GM11168 (cell line): ENCODE measurements at regions not wholly inside any gene's neighbourhood (a gene's known extent, or its start where the extent isn't known, plus 50 kb on each side); places are given as distances from the start of the nearest gene placed in this dataset.
"Not testable (repeated sequence)": the region's sequence is repeated elsewhere in the genome, so short reads cannot be mapped to it uniquely, and the experiment has no call there.

ENCODE experiments used
- in situ Hi-C: fragments of 300-500 bp; cut with MboI; formaldehyde crosslinking; loops from one replicate; pipeline ENCODE4 v1.12.0; 2022; ENCODE audit warnings: low sequenced_read_pairs; ENCODE audit not compliant: unreplicated experiment

- in situ Hi-C loops = no loop called here
Measured at GRCh38 chr22:22754961-22755777, 110.8 kb downstream of the GGTLC2 start.

GRCh38 chr22:22755778-22756100 is 111.3 kb downstream of the GGTLC2 start:
- in situ Hi-C loops = no loop called here

GRCh38 chr22:22756109-22756508 is 111.7 kb downstream of the GGTLC2 start:
- in situ Hi-C loops = no loop called here

DNA sequence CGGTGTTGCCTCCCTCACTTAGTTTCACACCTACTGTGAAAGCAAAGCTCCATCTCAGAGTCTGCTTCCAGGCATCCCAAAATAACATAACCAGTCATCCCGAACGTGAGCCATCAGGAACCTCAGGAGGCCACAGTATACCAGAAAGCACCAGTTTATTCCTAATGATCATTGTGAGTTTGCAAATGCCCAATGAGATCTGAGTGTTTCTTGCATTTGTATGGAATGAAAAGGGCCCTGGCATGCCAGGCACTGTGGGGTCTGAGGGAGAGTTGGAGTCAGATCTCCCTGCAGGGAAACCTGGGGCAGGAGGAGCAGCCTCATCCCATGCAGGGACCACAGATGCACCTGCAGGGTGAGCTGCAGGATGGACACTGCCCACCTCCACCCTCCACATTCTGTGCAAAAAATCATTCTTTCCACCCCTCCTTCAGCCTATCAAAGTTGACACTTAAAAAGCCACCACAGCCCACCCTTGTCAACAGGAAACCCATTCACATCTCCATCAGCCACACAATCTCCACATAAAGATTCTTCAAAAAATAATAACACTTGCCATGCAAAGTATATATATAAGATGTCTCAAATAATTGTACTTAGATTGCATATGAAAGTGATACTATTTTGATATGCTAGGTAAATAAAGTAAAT is 112.3 kb downstream of the GGTLC2 start:
- in situ Hi-C loops = not testable (repeated sequence)

GRCh38 chr22:22758101-22758807 is 113.8 kb downstream of the GGTLC2 start:
- in situ Hi-C loops = not testable (repeated sequence)

GRCh38 chr22:22759371-22759770 is 115.0 kb downstream of the GGTLC2 start:
- in situ Hi-C loops = no loop called here

DNA sequence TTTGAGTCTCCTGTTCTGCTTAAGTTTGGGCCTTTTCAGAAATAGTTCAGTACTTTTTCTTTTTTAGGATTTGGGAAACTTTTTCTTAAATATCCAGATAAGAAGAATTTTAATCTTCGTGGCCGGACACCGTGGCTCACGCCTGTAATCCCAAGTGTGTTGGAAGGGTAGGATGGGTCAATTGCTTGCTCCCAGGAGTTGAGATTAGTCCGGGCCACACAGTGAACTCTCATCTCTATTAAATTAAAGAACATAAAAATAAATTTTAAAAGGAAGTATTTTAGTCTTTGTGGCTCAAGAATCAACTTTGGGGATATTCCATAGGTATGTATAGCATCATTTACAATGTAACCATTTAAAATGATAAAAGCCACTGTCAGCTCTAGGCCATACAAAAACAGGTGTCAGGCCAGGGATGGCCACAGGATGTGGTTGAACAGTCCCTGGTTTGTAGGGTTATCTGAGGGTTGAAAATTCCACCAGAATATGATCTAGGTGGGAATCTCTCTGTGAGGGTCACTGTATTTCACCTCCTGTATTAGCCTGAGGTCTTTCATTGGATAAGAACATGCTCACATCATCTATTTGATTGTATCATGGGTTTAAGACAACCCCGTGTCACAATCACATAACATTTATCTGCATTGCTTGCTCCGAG is 115.6 kb downstream of the GGTLC2 start:
- in situ Hi-C loops = no loop called here

GRCh38 chr22:22761606-22761962 is 117.2 kb downstream of the GGTLC2 start:
- in situ Hi-C loops = no loop called here

GRCh38 chr22:22761963-22762772 is 117.8 kb downstream of the GGTLC2 start:
- in situ Hi-C loops = no loop called here

GRCh38 chr22:22763512-22763911 is 119.1 kb downstream of the GGTLC2 start:
- in situ Hi-C loops = no loop called here

- in situ Hi-C loops = no loop called here
Measured at GRCh38 chr22:22764085-22764484, 119.7 kb downstream of the GGTLC2 start.

- in situ Hi-C loops = loop anchor here (5.0 kb wide), 1 partner anchor 61 kb away; no protein-coding TSS in a partner anchor
Measured at GRCh38 chr22:22767876-22768602, 119.6 kb upstream of the IGLL5 start.

DNA sequence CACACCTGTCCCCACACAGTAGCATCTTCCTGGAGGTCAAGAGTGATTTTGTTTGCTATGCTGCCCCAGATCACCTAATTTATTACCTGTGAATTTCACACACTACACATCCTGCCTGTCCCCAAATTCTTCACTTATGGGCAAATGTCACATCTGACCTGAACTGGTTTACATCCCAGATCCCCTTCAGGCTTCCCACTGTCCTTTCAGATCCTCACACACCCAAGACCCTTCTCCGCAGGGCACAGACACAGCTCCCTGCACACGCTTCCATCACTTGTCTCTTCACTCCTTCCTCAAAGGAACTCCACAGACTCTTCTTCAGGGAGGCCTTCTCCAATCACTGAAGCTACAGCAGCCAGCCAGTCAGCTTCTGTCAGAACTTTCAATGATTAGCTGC is 118.7 kb upstream of the IGLL5 start:
- in situ Hi-C loops = loop anchor here (5.0 kb wide), 1 partner anchor 62 kb away; no protein-coding TSS in a partner anchor

- in situ Hi-C loops = loop anchor here (5.0 kb wide), 1 partner anchor 62 kb away; no protein-coding TSS in a partner anchor
Measured at GRCh38 chr22:22769434-22770279, 118.0 kb upstream of the IGLL5 start.

DNA sequence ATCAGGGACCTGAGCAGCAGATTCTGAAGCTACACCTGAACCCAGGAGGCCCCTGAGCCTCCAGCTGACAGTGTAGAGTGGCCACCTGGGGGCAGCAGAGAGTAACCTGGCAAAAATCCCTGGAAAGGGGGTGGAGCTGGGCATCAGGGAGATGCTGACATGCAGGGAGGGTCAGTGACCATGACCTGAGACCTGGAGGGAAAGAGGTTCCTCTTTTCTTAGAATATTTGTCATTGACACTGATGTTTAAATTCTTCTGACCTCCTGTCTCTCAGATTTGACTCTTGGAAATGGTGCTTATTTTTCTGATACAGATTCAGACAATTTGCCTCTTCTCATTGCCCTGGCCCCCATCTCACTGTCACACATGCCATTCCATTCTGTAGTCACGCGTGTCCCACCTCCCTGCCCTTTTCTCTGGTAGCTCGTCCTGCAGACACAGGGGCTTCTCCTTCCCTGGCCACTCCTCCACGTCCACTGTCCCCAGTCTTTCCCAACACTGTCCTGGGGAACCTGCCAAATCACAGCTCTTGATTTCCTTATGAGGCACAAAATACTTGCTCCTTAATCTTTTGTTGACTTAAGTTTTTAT is 117.2 kb upstream of the IGLL5 start:
- in situ Hi-C loops = no loop called here

DNA sequence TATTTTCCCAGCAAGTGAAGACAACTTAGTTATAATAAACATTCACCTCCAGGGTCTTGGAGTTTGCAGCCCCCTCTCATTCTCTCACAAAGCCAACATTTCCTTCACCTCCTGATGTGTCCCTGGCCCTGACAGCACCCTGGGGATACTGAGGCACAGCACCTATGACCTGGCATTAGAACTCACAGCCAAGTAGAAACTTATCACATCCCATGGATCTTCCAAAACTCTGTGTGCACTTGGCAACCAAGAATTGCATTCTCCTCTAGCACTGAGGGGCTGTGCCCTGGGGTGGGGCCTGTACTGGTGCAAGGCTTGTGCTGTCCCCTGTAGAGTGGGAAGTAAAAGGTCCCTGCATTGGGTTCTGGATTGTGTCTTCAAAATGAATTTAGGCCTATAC is 116.7 kb upstream of the IGLL5 start:
- in situ Hi-C loops = no loop called here

- in situ Hi-C loops = no loop called here
Measured at GRCh38 chr22:22771696-22772377, 115.8 kb upstream of the IGLL5 start.
